Activated CD4-positive, alpha-beta T cell treated with anti-CD3 and anti-CD28 coated beads for 36 hours (primary cell): ENCODE measurements at regions not wholly inside any gene's neighbourhood (a gene's known extent, or its start where the extent isn't known, plus 50 kb on each side); places are given as distances from the start of the nearest gene placed in this dataset.

Experiments used
- ATAC-seq: fragments of 200-7000 bp; cut with Tn5 transposase; one replicate; pipeline ENCODE4 v1.10.0; 2021; ENCODE audit warnings: mild to moderate bottlenecking, moderate library complexity
- CTCF ChIA-PET: fragments of 350-600 bp; sonication (Branson Sonifier 250); formaldehyde crosslinking; loops from one replicate; lab custom pipeline; 2021; ENCODE audit warnings: antibody characterized with exemption; lab: Charles Lee
- POLR2A ChIA-PET: fragments of 350-600 bp; sonication (Branson Sonifier 250); formaldehyde crosslinking; loops from one replicate; lab custom pipeline; 2021; ENCODE audit warnings: antibody characterized with exemption, inconsistent platforms; lab: Charles Lee
- DNase-seq: peaks from one replicate; pipeline ENCODE4 v3.0.0-alpha.2; 2020
- H3K27ac Mint-ChIP-seq: one replicate; pipeline ENCODE4 v1.8.0; 2021; ENCODE audit warnings: mixed read lengths
- H3K27me3 Mint-ChIP-seq: one replicate; pipeline ENCODE4 v1.8.0; 2021; ENCODE audit warnings: mixed read lengths
- H3K36me3 Mint-ChIP-seq: one replicate; pipeline ENCODE4 v1.8.0; 2021; ENCODE audit warnings: low read depth, mixed read lengths
- H3K4me1 Mint-ChIP-seq: one replicate; pipeline ENCODE4 v1.8.0; 2021; ENCODE audit warnings: mixed read lengths
- H3K4me3 Mint-ChIP-seq: one replicate; pipeline ENCODE4 v1.8.0; 2021; ENCODE audit warnings: mild to moderate bottlenecking, moderate library complexity, mixed read lengths
- H3K9me3 Mint-ChIP-seq: one replicate; pipeline ENCODE4 v1.8.0; 2021; ENCODE audit warnings: low read depth, mixed read lengths
- intact Hi-C, 2 experiments: fragments of 100-400 bp; cut with DNase I in 1 of 2; cut with micrococcal nuclease in 1 of 2; formaldehyde crosslinking; loops; one replicate each; pipeline versions ENCODE4 v1.14.2 to v1.15.1; 2022 to 2024; cut with DNase I, micrococcal nuclease

DNA sequence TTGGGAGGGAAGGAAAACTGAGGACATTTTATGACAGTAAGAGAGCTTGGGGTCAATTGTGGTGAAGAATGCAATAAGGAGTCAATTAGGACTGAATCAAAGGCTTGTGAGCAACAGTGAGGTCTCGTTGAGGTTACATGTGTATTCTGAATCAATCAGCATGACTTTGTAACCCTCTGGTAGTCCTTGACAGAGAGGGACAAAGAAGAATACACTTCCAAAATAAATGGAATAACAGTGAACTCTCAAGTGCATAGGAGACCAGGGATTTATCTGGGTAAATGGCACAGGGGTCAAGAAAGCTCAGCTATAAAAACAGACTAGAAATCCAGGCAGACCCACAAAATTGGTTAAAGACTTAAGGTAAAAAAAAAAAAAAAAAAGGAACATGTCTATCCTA lies 85.1 kb upstream of the NAV3 start:
- Mint-ChIP-seq H3K36me3 (no peaks in the 10 kb centered on the region), H3K4me1 (no peaks in the 10 kb centered on the region), H3K4me3 (no peak overlapping the region), H3K27ac (no peak overlapping the region), H3K9me3 (no peaks in the 10 kb centered on the region), H3K27me3 (no peaks in the 10 kb centered on the region)
- CTCF ChIA-PET = no interaction called here
- no peak for ATAC-seq
- POLR2A ChIA-PET = no interaction called here
- intact Hi-C loops = no loop called here
- DNase-seq = no peak

DNA sequence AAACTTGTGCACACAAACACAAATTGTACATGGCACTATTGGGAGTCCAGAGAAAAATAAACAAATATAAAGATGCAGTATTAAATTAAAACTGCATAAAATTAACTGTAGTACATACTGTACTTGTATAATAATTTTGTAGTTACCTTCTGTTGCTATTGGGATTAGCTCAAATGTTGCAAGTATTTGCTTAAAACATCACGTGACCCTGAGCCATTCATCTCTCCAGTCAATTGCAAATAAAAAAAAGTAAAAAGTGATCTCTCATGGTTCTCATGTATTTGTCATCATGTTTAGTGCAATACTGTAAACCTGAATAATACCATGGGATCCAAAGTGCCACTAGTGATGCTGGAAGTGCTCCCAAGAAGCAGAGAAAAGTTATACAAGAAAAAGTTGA lies 88.1 kb upstream of the NAV3 start:
- H3K27me3 Mint-ChIP-seq = no peaks in the 10 kb centered on the region
- ChIA-PET POLR2A (no interaction called here), CTCF (no interaction called here)
- no peaks in the 10 kb centered on the region for H3K4me1 Mint-ChIP-seq
- no peak overlapping the region for H3K4me3 Mint-ChIP-seq
- ATAC-seq (no peak), DNase-seq (no peak)
- intact Hi-C loops = no loop called here
- peaks cover 2% of the 10 kb centered on the region for H3K9me3 Mint-ChIP-seq
- no peaks in the 10 kb centered on the region for H3K36me3 Mint-ChIP-seq
- H3K27ac Mint-ChIP-seq = no peak overlapping the region

DNA sequence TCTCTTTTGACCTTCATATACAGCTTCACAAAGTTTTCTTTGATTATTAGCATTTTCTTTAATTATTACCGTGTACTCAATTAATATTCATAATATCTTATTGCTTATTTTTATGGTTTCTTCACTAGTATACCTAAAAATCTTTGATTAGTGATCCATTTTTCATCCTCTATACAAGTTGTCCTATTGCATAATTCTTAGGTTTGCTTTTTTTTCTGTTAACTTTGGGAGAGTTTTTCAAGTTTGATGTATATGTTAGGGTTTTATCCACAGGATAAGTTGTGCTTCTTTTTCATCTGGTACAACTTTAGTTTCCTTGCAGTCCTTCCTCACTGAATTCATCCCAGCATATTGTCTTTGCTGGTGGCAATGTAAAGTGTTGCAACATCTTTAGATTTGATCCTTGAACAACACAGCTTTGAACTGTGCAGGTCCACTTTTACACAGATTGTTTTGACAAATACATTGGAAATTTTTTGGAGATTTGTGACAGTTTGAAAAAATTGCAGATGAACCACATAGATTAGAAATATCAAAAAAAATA lies 88.6 kb upstream of the NAV3 start:
- no peak for DNase-seq
- Mint-ChIP-seq H3K36me3 (no peaks in the 10 kb centered on the region), H3K9me3 (peaks cover 4% of the 10 kb centered on the region), H3K27me3 (no peaks in the 10 kb centered on the region), H3K4me3 (no peak overlapping the region), H3K27ac (no peak overlapping the region), H3K4me1 (no peaks in the 10 kb centered on the region)
- ATAC-seq = no peak
- CTCF ChIA-PET = no interaction called here
- intact Hi-C loops = no loop called here
- POLR2A ChIA-PET = no interaction called here

DNA sequence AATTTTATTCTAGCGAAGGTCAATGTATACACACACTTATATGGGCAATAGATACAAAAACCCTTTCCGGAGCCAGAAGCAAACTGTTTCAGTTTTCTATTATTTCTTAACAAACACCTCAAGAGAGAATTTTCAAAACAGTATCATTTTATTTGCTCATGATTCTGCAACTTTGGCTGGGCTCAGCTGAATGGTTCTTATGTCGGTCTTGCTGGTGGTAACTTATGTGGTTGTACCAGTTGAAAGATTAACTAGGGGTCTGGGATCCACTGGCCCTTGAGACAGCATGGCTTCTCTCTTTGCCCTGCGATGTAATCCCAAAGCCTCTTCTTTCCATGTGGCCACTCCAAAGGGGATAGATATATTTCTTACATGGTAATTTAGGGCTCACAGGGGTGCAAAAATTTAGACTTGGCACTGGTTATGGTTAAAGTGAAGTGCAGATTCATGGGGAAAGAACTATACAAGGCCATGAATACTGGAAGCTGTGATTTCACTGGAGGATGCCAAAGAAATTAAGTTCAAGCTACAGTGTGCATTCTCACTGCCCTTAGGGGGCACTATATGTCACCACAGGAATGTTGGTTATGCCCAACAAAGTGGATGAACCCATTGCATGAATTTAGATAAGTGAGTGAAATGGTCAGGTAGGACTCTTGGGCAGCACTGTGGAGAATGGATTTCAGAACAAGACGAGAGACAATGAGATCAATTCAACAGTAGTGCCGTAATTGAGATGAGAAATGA lies 94.3 kb upstream of the NAV3 start:
- ChIA-PET CTCF (no interaction called here), POLR2A (no interaction called here)
- DNase-seq (no peak), ATAC-seq (no peak)
- intact Hi-C loops = no loop called here
- no peak overlapping the region for H3K4me3 Mint-ChIP-seq
- H3K4me1 Mint-ChIP-seq = no peaks in the 10 kb centered on the region
- no peak overlapping the region for H3K27ac Mint-ChIP-seq
- peaks cover 13% of the 10 kb centered on the region for H3K9me3 Mint-ChIP-seq
- no peaks in the 10 kb centered on the region for H3K36me3 Mint-ChIP-seq
- no peaks in the 10 kb centered on the region for H3K27me3 Mint-ChIP-seq

DNA sequence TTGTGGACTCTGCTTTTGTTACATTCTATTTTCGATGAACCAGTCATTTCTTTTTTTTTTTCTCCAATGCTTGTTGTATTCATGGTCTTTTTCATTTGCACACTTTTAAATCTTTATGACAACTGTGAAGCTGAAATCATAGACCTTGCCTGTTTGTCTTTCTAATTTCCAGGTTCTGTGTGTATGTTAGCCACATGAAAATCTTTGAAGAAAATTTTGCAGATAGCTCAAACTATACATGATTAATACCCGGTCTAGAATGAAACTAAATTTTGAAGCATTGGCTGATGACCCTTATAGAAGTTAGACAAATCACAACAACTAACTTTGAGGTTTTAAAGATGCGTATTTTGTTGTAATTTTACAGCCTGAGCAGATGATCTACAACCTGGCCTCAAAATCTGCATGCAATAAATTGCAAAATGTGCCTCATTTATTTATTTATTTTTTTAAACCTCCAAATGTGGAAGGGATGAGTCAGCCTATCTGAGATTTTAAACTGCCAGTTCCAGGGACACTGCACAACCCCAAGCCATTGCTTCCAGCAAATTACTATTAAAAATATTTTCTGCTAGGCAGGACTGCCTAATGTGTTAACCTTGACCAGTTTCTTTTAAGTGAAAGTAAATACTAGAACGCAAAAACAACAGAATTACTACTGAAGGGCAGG lies 96.3 kb upstream of the NAV3 start:
- POLR2A ChIA-PET = no interaction called here
- ATAC-seq (no peak), DNase-seq (no peak)
- Mint-ChIP-seq H3K27me3 (no peaks in the 10 kb centered on the region), H3K27ac (no peak overlapping the region), H3K9me3 (peaks cover 13% of the 10 kb centered on the region), H3K36me3 (no peaks in the 10 kb centered on the region), H3K4me1 (no peaks in the 10 kb centered on the region), H3K4me3 (no peak overlapping the region)
- intact Hi-C loops = no loop called here
- CTCF ChIA-PET = interaction anchor here (1.1 kb wide), 1 partner anchor 9 kb away, joined by 3 read pairs; no protein-coding TSS in a partner anchor

DNA sequence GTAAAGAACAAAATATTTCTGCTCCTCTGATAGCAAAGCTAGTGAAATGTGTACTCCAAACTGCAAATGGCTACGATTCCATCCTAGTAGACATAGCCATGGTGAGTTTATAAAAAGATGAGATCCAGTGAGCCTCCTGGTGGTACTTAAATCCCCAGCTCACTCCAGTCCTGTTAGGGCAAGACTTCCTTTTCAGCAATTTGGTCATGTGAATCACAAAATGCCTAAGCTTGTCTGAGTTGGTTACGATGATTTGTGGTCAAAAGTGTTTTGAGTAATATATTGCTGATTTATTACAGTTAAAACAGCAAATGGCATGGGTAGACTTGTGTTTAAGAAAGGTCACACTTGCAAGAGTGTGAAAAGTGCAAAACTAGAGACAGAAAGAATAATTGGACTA lies 102.7 kb upstream of the NAV3 start:
- no peaks in the 10 kb centered on the region for H3K4me1 Mint-ChIP-seq
- ATAC-seq (no peak), DNase-seq (no peak)
- H3K4me3 Mint-ChIP-seq = no peak overlapping the region
- H3K27ac Mint-ChIP-seq = no peak overlapping the region
- H3K9me3 Mint-ChIP-seq = no peaks in the 10 kb centered on the region
- intact Hi-C loops = no loop called here
- no peaks in the 10 kb centered on the region for H3K27me3 Mint-ChIP-seq
- CTCF ChIA-PET = no interaction called here
- no peaks in the 10 kb centered on the region for H3K36me3 Mint-ChIP-seq
- POLR2A ChIA-PET = no interaction called here

DNA sequence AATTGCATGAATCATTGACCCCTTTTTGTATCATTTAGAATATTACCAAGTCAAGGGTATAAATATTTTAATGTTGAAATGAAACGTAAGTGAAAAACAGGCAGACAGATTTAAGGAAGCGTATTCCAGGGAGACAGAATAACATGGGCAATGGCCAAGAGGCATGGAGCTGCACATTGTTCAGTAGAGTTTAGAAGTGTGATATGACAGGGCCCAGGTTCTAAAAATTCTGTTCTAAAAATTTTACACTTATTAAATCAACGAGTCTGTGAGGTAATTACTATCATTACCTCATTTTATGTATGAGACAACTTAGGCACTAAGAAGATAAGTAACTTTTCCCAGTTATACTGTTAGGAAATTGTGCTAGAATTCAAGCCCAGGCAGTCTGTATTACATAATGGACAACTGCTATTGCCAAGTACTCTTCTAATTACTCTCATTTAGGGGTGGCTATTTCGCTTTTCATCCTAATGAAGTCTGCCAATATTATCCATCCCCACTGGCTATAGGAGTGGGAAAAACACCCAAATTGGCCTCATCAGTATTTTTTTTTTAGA lies 103.2 kb upstream of the NAV3 start:
- Mint-ChIP-seq H3K4me1 (no peaks in the 10 kb centered on the region), H3K36me3 (no peaks in the 10 kb centered on the region), H3K27ac (no peak overlapping the region), H3K27me3 (no peaks in the 10 kb centered on the region), H3K4me3 (no peak overlapping the region), H3K9me3 (no peaks in the 10 kb centered on the region)
- CTCF ChIA-PET = no interaction called here
- ATAC-seq (no peak), DNase-seq (no peak)
- POLR2A ChIA-PET = no interaction called here
- intact Hi-C loops = no loop called here

DNA sequence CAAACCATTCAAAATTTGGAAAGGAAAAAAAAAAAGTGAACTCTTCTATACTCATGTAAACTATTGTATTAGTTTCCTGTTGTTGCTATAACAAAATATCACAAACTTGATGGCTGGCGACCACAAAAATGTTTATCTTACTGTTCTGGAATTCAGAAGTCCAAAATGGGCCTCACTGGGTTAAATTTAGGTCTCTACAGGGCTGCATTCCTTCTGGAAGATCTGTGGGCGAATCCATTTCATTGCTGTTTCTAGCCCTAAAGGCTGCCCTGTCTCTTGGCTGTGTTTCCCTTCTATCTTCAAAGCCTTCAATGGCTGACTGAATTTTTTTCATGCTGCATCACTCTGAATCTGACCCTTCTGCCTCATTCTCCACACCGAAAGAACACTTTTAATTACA lies 105.1 kb upstream of the NAV3 start:
- ATAC-seq = no peak
- Mint-ChIP-seq H3K27me3 (no peaks in the 10 kb centered on the region), H3K27ac (no peak overlapping the region), H3K9me3 (no peaks in the 10 kb centered on the region), H3K4me1 (no peaks in the 10 kb centered on the region), H3K36me3 (no peaks in the 10 kb centered on the region), H3K4me3 (no peak overlapping the region)
- no peak for DNase-seq
- CTCF ChIA-PET = no interaction called here
- POLR2A ChIA-PET = no interaction called here
- intact Hi-C loops = no loop called here

DNA sequence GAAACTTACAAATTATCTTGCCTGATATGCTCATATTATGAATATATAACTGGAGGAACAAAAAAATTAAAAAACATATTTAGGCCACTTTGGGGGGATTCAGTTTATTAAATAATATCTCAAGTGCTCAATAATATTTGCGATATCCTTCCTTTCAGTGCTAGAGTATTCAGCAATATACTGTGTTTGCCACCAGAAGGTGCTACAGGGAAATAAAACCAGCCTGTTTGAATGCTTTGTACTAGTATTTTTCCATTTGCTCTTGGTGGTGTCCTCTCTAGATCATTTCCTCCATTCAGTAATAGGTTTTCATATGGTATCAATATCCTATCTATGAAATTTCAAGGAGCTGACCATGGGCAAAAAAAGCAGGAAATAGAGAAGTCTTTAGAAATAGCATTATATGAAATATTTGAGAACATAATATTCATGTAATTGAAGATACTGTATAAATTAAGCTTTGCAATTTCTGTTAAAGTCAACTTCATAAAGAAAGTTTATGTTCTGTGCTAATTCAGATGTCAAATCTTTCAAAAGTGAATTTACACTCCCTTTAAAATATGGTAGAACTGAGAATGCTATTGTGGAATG lies 106.2 kb upstream of the NAV3 start:
- ATAC-seq (no peak), DNase-seq (no peak)
- CTCF ChIA-PET = interaction anchor here (0.8 kb wide), 1 partner anchor 1459 kb away, joined by 3 read pairs; no protein-coding TSS in a partner anchor
- H3K36me3 Mint-ChIP-seq = no peaks in the 10 kb centered on the region
- POLR2A ChIA-PET = no interaction called here
- no peaks in the 10 kb centered on the region for H3K4me1 Mint-ChIP-seq
- intact Hi-C loops = no loop called here
- H3K9me3 Mint-ChIP-seq = no peaks in the 10 kb centered on the region
- H3K27me3 Mint-ChIP-seq = no peaks in the 10 kb centered on the region
- H3K27ac Mint-ChIP-seq = no peak overlapping the region
- no peak overlapping the region for H3K4me3 Mint-ChIP-seq

DNA sequence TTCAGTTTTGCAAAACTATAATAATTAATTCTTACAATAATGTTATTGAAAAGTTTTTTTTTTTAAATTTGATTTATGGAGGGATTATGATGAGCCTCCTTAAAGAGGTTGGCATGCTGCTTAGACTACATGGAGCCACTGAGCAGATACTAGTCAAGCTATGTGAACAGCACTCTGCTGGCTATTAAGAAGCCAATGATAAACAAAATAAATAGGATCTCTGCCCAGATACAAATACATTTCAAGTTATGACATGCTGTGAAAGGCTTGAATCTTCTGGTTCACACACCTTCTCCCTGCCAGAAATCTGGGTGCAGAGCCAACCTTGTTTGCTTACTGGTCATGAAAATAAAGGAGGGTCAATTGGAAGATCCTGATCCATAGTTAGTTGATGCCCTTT lies 107.4 kb upstream of the NAV3 start:
- no peaks in the 10 kb centered on the region for H3K9me3 Mint-ChIP-seq
- no peaks in the 10 kb centered on the region for H3K27me3 Mint-ChIP-seq
- no peaks in the 10 kb centered on the region for H3K36me3 Mint-ChIP-seq
- ATAC-seq (no peak), DNase-seq (no peak)
- no peak overlapping the region for H3K27ac Mint-ChIP-seq
- intact Hi-C loops = no loop called here
- no peak overlapping the region for H3K4me3 Mint-ChIP-seq
- H3K4me1 Mint-ChIP-seq = no peaks in the 10 kb centered on the region
- ChIA-PET POLR2A (no interaction called here), CTCF (no interaction called here)

DNA sequence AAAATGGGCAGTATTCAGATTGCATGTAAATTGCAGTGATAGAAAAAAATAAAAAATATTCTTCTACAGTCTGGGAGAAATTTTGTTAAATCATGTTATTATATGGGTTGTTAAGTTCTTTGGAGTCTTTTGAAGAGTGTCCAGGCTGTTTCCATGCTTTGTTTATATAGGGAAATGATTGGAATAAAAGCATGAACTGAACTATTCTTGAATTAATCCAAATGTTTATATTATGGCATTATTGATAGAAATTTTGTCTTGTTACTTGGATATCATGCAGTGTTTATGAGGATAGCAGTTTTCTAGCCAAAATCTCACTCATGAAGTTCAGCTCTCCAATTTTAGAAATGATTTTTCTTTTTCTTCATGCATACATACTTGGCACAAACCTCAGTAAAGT lies 108.2 kb upstream of the NAV3 start:
- ChIA-PET CTCF (no interaction called here), POLR2A (no interaction called here)
- Mint-ChIP-seq H3K4me3 (no peak overlapping the region), H3K9me3 (no peaks in the 10 kb centered on the region), H3K27me3 (no peaks in the 10 kb centered on the region), H3K36me3 (no peaks in the 10 kb centered on the region), H3K27ac (no peak overlapping the region), H3K4me1 (no peaks in the 10 kb centered on the region)
- ATAC-seq (no peak), DNase-seq (no peak)
- intact Hi-C loops = no loop called here
